ENCODE measurements at regions not wholly inside any gene's neighbourhood (a gene's known extent, or its start where the extent isn't known, plus 50 kb on each side); places are given as distances from the start of the nearest gene placed in this dataset.

- H3K9me3 ChIP-seq (ENCODE audit: control extremely low read depth in 1 of 5, control insufficient read depth in 4 of 5, insufficient read depth in 2 of 5, low read depth in 1 of 5, low read length in 4 of 5) = no peaks in the 10 kb centered on the region
- WGBS (ENCODE audit: insufficient coverage) = 96% methylated on average over 2 of the region's 4 CpGs
- no peak for DNase-seq
- no peak overlapping the region for H3K4me3 ChIP-seq (ENCODE audit: control insufficient read depth in 1 of 7, extremely low read depth in 1 of 7, insufficient read depth in 4 of 7, low read depth in 2 of 7, low read length in 6 of 7)
- ChIA-PET CTCF (no interaction called here), POLR2A (no interaction called here)
- no peaks in the 10 kb centered on the region for H3K4me1 ChIP-seq (ENCODE audit: control extremely low read depth in 1 of 4, control insufficient read depth in 4 of 4, insufficient read depth in 4 of 4, low read length in 3 of 4)
- no peaks in the 10 kb centered on the region for H3K36me3 ChIP-seq (ENCODE audit: control insufficient read depth in 4 of 4, insufficient read depth in 4 of 4, low read length in 3 of 4)
- H3K27me3 ChIP-seq (replicated peaks in 2 of 5; ENCODE audit: control insufficient read depth in 4 of 5, insufficient read depth in 5 of 5, low read length in 4 of 5) = no peaks in the 10 kb centered on the region
- H3K27ac ChIP-seq (ENCODE audit: insufficient read depth in 1 of 2, low read depth in 1 of 2, low read length in 2 of 2, poor library complexity in 1 of 2, severe bottlenecking in 2 of 2) = no peak overlapping the region
Observed at GRCh38 chr7:68424658-68425297, 1173.5 kb upstream of the AUTS2 start.

- Histone ChIP-seq H3K36me3 (ENCODE audit: control insufficient read depth in 4 of 4, insufficient read depth in 4 of 4, low read length in 3 of 4) (no peaks in the 10 kb centered on the region), H3K27me3 (replicated peaks in 2 of 5; ENCODE audit: control insufficient read depth in 4 of 5, insufficient read depth in 5 of 5, low read length in 4 of 5) (no peaks in the 10 kb centered on the region), H3K27ac (ENCODE audit: insufficient read depth in 1 of 2, low read depth in 1 of 2, low read length in 2 of 2, poor library complexity in 1 of 2, severe bottlenecking in 2 of 2) (no peak overlapping the region), H3K4me3 (ENCODE audit: control insufficient read depth in 1 of 7, extremely low read depth in 1 of 7, insufficient read depth in 4 of 7, low read depth in 2 of 7, low read length in 6 of 7) (no peak overlapping the region), H3K4me1 (ENCODE audit: control extremely low read depth in 1 of 4, control insufficient read depth in 4 of 4, insufficient read depth in 4 of 4, low read length in 3 of 4) (no peaks in the 10 kb centered on the region), H3K9me3 (ENCODE audit: control extremely low read depth in 1 of 5, control insufficient read depth in 4 of 5, insufficient read depth in 2 of 5, low read depth in 1 of 5, low read length in 4 of 5) (no peaks in the 10 kb centered on the region)
- DNase-seq = no peak
- CTCF ChIA-PET = no interaction called here
- POLR2A ChIA-PET = no interaction called here
- 96% methylated on average over 6 of the region's 6 CpGs for WGBS (ENCODE audit: insufficient coverage)
Observed at GRCh38 chr7:68425377-68425776, 1172.9 kb upstream of the AUTS2 start.

DNA sequence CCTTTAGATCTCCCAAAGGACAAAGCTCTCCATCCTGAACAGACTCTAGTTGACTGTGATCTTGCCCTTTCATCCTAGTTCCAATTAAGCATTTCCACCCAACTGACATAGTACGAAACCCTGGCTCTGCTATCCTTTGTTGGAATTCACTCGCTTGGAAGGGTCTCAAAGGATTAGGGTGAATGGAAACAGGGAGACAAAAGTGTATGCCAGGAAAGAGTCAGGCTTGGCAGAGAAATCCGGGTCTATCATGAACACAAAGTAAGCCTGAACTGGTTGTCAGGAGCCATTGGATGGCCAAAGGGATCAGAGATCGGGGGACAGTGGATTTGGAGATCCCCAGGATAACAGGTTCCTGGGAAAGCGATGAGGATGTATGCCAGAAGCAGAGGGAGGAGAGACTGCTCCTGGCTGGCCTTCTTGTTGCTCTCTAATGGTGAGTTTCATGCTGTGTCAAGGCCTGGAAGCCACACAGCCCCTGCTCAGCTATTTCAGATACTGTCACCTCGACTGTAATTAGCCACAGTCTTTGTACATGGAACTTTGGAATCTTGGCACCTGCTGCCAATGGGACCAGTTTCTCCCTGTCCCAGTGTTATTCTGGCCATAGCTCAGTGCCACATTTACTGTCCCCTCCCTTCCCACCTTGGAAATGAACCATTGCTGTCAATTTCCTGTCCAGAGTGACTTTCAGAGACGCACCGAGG is 1168.7 kb upstream of the AUTS2 start:
- no peaks in the 10 kb centered on the region for H3K27me3 ChIP-seq (replicated peaks in 2 of 5; ENCODE audit: control insufficient read depth in 4 of 5, insufficient read depth in 5 of 5, low read length in 4 of 5)
- H3K4me3 ChIP-seq (ENCODE audit: control insufficient read depth in 1 of 7, extremely low read depth in 1 of 7, insufficient read depth in 4 of 7, low read depth in 2 of 7, low read length in 6 of 7) = no peak overlapping the region
- H3K36me3 ChIP-seq (ENCODE audit: control insufficient read depth in 4 of 4, insufficient read depth in 4 of 4, low read length in 3 of 4) = no peaks in the 10 kb centered on the region
- WGBS (ENCODE audit: insufficient coverage) = 94% methylated on average over 4 of the region's 8 CpGs
- ChIA-PET POLR2A (no interaction called here), CTCF (no interaction called here)
- peaks cover 0 to 2% (median 0%) of the 10 kb centered on the region in 5 experiments for H3K9me3 ChIP-seq (ENCODE audit: control extremely low read depth in 1 of 5, control insufficient read depth in 4 of 5, insufficient read depth in 2 of 5, low read depth in 1 of 5, low read length in 4 of 5)
- DNase-seq = no peak
- no peaks in the 10 kb centered on the region for H3K4me1 ChIP-seq (ENCODE audit: control extremely low read depth in 1 of 4, control insufficient read depth in 4 of 4, insufficient read depth in 4 of 4, low read length in 3 of 4)
- no peak overlapping the region for H3K27ac ChIP-seq (ENCODE audit: insufficient read depth in 1 of 2, low read depth in 1 of 2, low read length in 2 of 2, poor library complexity in 1 of 2, severe bottlenecking in 2 of 2)

DNA sequence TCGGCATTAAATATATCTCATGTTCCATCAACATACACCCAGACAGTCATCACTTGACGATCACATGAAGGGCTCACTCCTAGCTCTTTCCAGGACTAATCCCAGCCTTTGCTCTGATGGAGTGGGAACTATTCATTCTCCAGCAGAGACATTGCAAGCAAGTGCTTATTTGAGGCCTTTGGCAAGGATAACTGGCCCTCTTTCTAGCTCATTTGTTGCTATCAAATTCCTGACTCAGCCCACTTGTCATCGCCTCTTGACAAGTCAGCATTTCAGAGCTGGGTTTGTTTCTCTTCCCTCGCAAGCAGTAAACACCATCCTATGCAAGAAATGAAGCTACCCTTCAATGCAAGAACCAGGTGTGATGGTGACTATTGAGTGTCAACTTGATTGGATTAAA is 1165.7 kb upstream of the AUTS2 start:
- CTCF ChIA-PET = no interaction called here
- Histone ChIP-seq H3K27me3 (replicated peaks in 2 of 5; ENCODE audit: control insufficient read depth in 4 of 5, insufficient read depth in 5 of 5, low read length in 4 of 5) (no peaks in the 10 kb centered on the region), H3K27ac (ENCODE audit: insufficient read depth in 1 of 2, low read depth in 1 of 2, low read length in 2 of 2, poor library complexity in 1 of 2, severe bottlenecking in 2 of 2) (no peak overlapping the region), H3K36me3 (ENCODE audit: control insufficient read depth in 4 of 4, insufficient read depth in 4 of 4, low read length in 3 of 4) (no peaks in the 10 kb centered on the region), H3K9me3 (ENCODE audit: control extremely low read depth in 1 of 5, control insufficient read depth in 4 of 5, insufficient read depth in 2 of 5, low read depth in 1 of 5, low read length in 4 of 5) (peaks cover 0 to 2% (median 0%) of the 10 kb centered on the region in 5 experiments), H3K4me1 (ENCODE audit: control extremely low read depth in 1 of 4, control insufficient read depth in 4 of 4, insufficient read depth in 4 of 4, low read length in 3 of 4) (no peaks in the 10 kb centered on the region), H3K4me3 (ENCODE audit: control insufficient read depth in 1 of 7, extremely low read depth in 1 of 7, insufficient read depth in 4 of 7, low read depth in 2 of 7, low read length in 6 of 7) (no peak overlapping the region)
- 100% methylated on average over 3 of the region's 4 CpGs for WGBS (ENCODE audit: insufficient coverage)
- no peak for DNase-seq
- POLR2A ChIA-PET = no interaction called here

- POLR2A ChIA-PET = no interaction called here
- WGBS (ENCODE audit: insufficient coverage) = 100% methylated on average over 2 of the region's 5 CpGs
- no peaks in the 10 kb centered on the region for H3K4me1 ChIP-seq (ENCODE audit: control extremely low read depth in 1 of 4, control insufficient read depth in 4 of 4, insufficient read depth in 4 of 4, low read length in 3 of 4)
- no peak for DNase-seq
- H3K9me3 ChIP-seq (ENCODE audit: control extremely low read depth in 1 of 5, control insufficient read depth in 4 of 5, insufficient read depth in 2 of 5, low read depth in 1 of 5, low read length in 4 of 5) = peaks cover 0 to 2% (median 0%) of the 10 kb centered on the region in 5 experiments
- CTCF ChIA-PET = no interaction called here
- no peak overlapping the region for H3K27ac ChIP-seq (ENCODE audit: insufficient read depth in 1 of 2, low read depth in 1 of 2, low read length in 2 of 2, poor library complexity in 1 of 2, severe bottlenecking in 2 of 2)
- H3K27me3 ChIP-seq (replicated peaks in 2 of 5; ENCODE audit: control insufficient read depth in 4 of 5, insufficient read depth in 5 of 5, low read length in 4 of 5) = no peaks in the 10 kb centered on the region
- H3K36me3 ChIP-seq (ENCODE audit: control insufficient read depth in 4 of 4, insufficient read depth in 4 of 4, low read length in 3 of 4) = no peaks in the 10 kb centered on the region
- no peak overlapping the region for H3K4me3 ChIP-seq (ENCODE audit: control insufficient read depth in 1 of 7, extremely low read depth in 1 of 7, insufficient read depth in 4 of 7, low read depth in 2 of 7, low read length in 6 of 7)
Observed at GRCh38 chr7:68433462-68434070, 1164.7 kb upstream of the AUTS2 start.

- Histone ChIP-seq H3K27ac (ENCODE audit: insufficient read depth in 1 of 2, low read depth in 1 of 2, low read length in 2 of 2, poor library complexity in 1 of 2, severe bottlenecking in 2 of 2) (no peak overlapping the region), H3K9me3 (ENCODE audit: control extremely low read depth in 1 of 5, control insufficient read depth in 4 of 5, insufficient read depth in 2 of 5, low read depth in 1 of 5, low read length in 4 of 5) (peaks cover 0 to 2% (median 0%) of the 10 kb centered on the region in 5 experiments), H3K4me3 (ENCODE audit: control insufficient read depth in 1 of 7, extremely low read depth in 1 of 7, insufficient read depth in 4 of 7, low read depth in 2 of 7, low read length in 6 of 7) (no peak overlapping the region), H3K27me3 (replicated peaks in 2 of 5; ENCODE audit: control insufficient read depth in 4 of 5, insufficient read depth in 5 of 5, low read length in 4 of 5) (no peaks in the 10 kb centered on the region), H3K4me1 (ENCODE audit: control extremely low read depth in 1 of 4, control insufficient read depth in 4 of 4, insufficient read depth in 4 of 4, low read length in 3 of 4) (no peaks in the 10 kb centered on the region), H3K36me3 (ENCODE audit: control insufficient read depth in 4 of 4, insufficient read depth in 4 of 4, low read length in 3 of 4) (no peaks in the 10 kb centered on the region)
- ChIA-PET POLR2A (no interaction called here), CTCF (no interaction called here)
- 73% methylated on average over 5 of the region's 13 CpGs for WGBS (ENCODE audit: insufficient coverage)
- no peak for DNase-seq
Observed at GRCh38 chr7:68434857-68435256, 1163.4 kb upstream of the AUTS2 start.

DNA sequence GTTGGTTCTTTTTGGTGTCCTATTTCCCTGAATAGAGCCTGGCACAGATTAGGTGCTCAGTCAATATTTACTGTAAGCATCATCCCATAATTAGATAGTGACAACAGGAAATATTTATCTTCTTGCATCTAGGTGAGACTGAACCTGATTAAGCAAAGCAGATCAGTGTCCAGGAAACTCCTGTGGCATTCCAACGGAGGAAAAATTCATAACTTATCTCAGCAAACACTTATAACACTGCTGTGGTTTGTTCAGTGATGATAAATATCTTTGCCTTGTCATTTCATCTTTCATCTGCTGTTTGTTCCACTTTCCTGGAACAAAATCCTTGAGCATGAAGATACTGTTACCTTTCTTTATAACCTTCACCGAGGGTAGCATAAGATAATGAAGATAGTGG is 1160.3 kb upstream of the AUTS2 start:
- Histone ChIP-seq H3K27ac (ENCODE audit: insufficient read depth in 1 of 2, low read depth in 1 of 2, low read length in 2 of 2, poor library complexity in 1 of 2, severe bottlenecking in 2 of 2) (no peak overlapping the region), H3K27me3 (replicated peaks in 2 of 5; ENCODE audit: control insufficient read depth in 4 of 5, insufficient read depth in 5 of 5, low read length in 4 of 5) (no peaks in the 10 kb centered on the region), H3K4me1 (ENCODE audit: control extremely low read depth in 1 of 4, control insufficient read depth in 4 of 4, insufficient read depth in 4 of 4, low read length in 3 of 4) (no peaks in the 10 kb centered on the region), H3K4me3 (ENCODE audit: control insufficient read depth in 1 of 7, extremely low read depth in 1 of 7, insufficient read depth in 4 of 7, low read depth in 2 of 7, low read length in 6 of 7) (no peak overlapping the region), H3K9me3 (ENCODE audit: control extremely low read depth in 1 of 5, control insufficient read depth in 4 of 5, insufficient read depth in 2 of 5, low read depth in 1 of 5, low read length in 4 of 5) (no peaks in the 10 kb centered on the region), H3K36me3 (ENCODE audit: control insufficient read depth in 4 of 4, insufficient read depth in 4 of 4, low read length in 3 of 4) (no peaks in the 10 kb centered on the region)
- ChIA-PET POLR2A (no interaction called here), CTCF (no interaction called here)
- WGBS (ENCODE audit: insufficient coverage) = no CpG with 5 or more reads among the region's 2 CpGs
- no peak for DNase-seq
